ENCODE measurements at regions not wholly inside any gene's neighbourhood (a gene's known extent, or its start where the extent isn't known, plus 50 kb on each side); places are given as distances from the start of the nearest gene placed in this dataset.

DNA sequence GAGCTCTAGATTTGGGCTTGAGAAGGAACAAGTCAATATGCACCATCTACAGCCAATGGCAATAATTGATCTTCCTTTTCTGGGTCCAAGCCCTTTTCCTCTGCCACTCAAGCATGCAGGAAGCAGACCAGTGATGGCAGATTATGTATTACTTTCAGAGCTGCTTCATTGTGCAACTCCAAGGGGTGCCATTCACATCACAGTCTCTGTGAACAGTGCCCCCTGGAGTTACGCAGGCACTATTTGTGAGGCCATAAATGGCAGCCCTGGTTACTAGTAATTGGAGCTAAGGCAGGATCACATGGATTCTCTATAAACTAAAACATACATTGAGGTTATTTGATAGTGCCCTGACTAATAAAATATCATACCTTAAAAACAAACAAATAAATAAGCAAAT lies 313.4 kb upstream of the SLC7A11 start:
- no peak for DNase-seq

DNA sequence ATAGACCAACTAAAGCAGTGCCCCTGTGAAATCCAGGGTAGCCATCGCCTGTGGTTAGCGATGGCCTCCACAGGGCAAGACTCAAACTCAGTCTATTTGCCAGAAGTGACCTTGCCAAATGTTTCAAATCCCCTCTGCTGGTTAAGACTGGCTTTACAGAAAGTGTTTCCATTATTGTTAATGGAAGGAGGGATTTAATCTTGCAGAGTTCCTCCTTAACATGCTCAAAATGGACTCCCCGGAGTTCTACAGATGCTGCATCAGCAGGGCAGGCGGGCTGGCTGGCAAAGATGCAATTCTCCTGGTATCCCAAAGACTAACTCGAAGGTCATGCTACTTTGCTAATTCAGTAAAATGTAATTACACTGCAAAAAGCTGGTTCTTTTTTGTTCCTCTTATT lies 313.0 kb upstream of the SLC7A11 start:
- no peak for DNase-seq

DNA sequence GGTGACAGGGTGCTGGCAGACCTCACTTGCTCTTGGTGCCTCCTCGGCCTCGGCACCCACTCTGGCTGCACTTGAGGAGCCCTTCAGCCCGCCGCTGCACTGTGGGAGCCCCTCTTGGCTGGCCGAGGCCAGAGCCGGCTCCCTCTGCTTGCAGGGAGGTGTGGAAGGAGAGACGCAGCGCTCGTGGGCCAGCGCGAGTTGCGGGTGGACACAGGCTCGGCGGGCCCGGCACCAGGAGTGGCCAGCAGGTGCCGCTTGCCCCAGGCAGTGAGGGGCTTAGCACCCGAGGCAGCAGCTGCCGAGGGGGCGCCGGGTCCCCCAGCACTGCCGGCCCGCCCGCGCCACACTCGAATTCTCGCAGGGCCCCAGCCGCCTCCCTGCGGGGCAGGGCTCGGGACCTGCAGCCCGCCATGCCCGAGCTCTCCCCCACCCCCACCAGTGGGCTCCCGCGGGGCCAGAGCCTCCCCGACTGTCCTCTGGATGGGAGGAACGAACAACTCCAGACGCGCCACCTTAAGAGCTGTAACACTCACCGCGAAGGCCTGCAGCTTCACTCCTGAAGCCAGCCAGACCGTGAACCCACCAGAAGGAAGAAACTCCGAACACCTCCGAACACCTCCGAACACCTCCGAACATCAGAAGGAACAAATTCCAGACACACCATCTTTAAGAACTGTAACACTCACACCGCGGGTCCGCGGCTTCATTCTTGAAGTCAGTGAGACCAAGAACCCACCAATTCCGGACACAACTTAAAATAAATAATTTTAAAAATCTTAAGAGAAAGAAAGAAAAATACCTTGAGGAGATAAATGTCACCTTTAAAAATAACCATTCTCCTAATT lies 311.1 kb upstream of the SLC7A11 start:
- no peak for DNase-seq

- DNase-seq, result no peak
These were observed 300.1 kb upstream of the SLC7A11 start for GRCh38 chr4:138542191-138542776.

DNA sequence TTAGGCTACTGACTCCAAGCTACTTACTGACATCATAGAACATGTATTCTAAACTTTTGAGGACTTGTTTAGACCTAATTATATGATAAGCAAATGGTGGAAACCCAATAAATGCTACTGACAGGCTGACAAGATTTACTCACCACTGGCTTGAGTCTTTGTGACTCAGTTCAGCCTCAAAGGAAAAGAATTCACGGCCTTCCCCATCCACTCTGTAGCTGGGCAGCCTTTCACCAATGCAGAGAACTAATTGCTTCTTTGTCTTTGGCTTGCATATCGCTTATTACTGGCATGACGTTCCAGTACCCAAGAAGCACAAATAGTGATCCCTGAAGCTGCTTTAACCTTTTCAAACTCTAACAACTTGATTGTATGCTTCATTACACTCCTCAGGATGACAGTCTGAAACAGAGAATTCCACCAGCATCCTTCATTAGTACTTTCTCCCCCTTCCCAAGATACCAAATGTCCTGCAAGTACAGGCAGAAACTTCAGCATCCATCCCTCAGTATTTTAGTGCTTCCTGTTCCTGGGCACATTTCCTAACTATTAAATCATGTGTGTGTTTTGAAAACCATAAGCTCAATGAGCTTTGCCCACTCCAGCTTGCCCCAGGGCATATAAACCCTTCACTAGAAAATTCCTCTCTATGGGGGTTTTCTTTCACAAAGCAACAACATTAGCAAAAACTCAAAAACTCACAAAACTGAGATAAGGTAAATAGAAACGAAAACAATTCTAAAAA lies 298.1 kb upstream of the SLC7A11 start:
- DNase-seq, result peak; percentile 47

DNA sequence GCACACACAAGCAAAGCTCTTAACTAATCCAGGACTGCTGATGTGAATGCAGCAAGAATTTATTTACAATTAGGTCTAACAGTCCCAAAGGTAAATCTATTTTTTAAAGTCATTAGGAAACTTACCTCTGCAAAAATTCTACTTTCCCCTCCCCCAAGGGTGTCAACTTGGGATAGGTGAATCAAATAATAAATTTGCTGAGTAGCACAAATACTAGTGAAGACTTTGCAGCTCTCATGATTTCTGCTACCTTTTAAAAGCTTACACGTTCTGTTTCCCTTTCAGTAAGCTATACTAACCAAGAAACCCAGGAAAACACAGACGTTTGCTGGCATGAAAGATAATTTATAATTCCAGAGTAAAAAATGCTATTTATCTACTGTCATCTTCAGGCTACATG lies 296.6 kb upstream of the SLC7A11 start:
- no peak for DNase-seq

DNA sequence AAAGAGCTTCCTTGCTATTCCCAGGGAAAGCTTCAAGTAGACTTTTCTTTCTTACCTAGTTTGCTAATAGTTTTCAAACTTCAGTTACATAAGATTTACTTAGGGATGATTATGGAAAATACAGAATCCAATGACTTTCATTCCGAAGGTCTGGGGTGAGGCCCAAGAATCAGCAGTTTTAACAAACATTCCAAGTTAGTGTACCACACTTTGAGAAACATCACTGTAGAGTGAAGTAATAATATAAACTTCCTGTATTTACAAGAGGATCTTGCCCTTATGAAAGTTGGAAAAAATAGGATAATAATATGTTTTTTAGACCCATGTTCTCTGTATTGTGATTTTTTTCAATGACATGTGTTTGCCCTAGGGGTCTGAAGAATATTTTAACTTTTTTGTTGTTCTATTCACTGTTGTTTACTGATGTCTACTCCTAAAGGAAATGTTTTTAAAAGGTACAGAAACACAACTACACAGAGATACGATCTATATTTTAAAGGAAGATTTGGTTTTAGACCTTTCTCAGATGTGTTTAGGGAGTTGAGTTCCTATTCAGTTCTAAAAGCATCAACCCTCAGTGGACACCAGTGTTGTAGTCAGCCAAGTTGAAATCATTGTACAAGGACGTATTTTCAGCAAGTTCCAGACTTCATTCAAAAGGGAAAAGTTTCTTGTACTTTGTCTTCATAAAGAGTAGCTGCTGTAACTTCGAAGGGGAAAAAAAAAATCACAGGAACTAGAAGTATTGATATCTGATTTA lies 295.8 kb upstream of the SLC7A11 start:
- DNase-seq, result no peak

- DNase-seq, result peak; percentile 31
These were observed 293.2 kb upstream of the SLC7A11 start for GRCh38 chr4:138535316-138535715.

DNA sequence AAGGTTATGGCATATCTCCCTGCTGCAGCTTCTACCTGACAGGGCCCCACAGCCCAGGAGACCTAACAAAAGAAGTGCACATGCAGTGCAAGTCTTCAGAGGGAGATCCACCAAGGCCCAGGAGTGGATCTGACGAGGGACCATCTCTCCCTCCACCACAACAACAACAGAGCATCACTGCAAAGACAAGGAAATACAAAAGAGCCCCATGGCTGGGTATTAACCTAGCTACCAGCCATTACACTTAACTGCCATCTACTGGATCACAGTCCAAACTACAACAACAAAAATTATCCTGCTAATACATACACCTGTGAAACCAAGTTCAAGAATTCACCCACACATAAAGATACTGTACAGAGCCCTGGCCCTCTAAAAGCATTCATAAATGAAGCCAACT lies 280.2 kb upstream of the SLC7A11 start:
- no peak for DNase-seq

DNA sequence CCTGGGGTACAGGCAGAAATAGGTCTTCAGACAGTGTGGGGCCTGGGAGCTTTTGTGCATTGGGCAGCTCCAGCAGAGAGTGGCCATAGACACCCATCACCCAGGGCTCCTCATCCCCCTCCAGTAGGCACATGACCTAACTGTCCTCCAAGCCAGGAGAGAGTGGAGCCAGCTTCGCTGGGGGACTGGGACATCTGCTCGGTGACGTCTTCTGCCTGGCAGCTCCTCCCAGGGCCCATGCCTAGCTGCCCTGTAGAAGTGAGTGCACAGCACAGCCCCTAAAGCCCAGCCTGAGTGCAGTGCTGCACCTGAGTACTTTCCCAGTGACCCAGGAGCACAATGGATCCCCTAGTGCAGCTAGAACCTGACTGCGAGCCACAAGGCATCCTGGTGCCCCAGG lies 279.7 kb upstream of the SLC7A11 start:
- DNase-seq, result no peak

DNA sequence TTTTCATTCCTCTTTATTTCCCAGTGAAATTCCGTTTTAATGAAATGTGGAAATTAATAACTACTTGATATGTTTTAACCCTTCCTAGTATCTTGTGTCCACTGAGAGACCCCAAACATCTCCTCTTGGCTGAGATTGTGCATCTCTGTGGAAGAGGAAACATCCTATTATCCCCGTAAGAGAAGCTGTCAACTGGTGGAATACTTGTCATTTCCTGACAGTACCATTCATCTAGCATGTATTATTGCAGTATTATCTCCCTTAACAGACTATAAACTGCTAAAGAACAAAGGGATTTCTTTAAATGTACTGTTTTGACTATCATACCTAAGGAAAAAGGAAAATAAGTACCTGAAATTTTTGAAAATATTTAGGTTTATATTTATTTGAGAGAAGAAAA lies 277.3 kb upstream of the SLC7A11 start:
- DNase-seq, result no peak

- no peak for DNase-seq
These were observed 271.4 kb upstream of the SLC7A11 start for GRCh38 chr4:138513535-138513934.

DNA sequence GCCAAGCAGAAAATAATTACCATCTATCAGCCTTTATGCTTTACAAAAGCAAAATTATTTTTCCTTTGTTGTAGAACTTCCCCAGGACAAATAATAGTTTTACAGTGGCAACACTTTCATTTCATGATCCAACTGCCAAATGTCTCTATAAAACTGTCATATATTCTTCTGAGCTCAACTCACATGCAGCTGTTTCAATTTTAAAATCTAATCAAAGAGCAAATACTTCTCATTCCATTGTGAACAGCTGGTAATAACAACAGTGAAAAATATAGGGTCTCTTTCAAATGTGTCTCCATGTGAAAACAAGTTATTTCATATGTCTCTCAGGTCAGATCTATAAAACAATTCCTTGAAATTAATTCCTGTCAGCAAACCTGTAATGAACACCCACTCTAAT lies 270.6 kb upstream of the SLC7A11 start:
- DNase-seq, result no peak

GRCh38 chr4:138510053-138510452 lies 267.9 kb upstream of the SLC7A11 start:
- peak; percentile 20 for DNase-seq

DNA sequence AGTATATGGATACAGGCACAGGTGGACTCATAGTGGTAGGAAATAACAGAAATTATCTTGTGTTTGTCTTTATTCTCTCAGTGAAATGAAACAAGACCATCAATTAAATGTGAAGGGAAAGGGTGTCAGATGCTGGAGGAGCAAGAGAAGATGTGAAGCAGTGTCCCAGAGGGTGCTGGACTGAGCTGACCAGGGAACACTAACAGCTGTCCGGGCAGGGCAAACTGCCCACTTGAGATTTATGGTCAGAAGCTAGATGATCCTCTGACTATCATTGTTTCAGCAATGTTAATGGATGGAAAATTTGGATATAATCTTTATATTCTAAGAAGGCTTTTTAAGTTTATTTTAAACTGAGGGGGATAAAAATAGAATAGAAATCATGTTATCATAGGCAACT lies 267.2 kb upstream of the SLC7A11 start:
- no peak for DNase-seq

GRCh38 chr4:138507522-138507921 lies 265.4 kb upstream of the SLC7A11 start:
- peak; percentile 36 for DNase-seq

GRCh38 chr4:138501614-138502013 lies 259.5 kb upstream of the SLC7A11 start:
- DNase-seq, result no peak

DNA sequence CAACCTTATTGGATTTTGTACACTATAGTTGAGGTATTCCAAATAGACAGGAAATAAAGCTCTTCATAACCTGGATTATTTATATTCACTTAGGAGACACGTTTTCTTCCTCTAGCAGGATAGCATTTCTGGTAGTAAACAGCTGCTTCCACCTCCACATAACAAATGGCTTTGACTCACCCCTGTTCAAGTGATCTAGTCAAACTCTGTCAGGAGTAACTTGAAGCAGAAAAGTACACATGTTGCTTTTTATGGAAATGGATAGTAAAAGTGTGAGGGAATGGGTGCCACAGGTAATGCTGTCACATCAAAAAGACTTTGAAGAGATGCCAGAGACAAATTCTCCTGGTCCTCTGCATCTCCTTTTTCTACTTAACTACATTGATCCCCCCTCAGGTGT lies 258.7 kb upstream of the SLC7A11 start:
- no peak for DNase-seq

DNA sequence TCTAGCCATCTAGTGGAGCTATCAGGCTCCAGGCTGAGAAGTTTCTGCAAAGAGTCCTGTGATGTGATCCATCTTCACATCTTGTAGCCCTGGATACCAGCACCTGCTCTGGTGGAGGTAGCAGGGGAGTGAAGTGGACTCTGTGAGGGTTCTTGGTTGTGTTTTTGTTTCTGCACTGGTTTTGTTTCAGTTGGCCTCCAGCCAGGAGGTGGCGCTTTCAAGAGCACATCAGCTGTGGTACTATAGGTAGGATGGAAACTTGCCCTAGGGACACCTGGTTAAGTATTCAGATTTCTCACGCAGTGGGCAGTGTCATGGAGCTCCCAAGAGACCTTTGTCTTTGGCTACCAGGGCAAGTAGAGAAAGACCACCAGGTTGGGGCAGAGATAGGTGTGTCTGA lies 257.5 kb upstream of the SLC7A11 start:
- DNase-seq, result no peak

DNA sequence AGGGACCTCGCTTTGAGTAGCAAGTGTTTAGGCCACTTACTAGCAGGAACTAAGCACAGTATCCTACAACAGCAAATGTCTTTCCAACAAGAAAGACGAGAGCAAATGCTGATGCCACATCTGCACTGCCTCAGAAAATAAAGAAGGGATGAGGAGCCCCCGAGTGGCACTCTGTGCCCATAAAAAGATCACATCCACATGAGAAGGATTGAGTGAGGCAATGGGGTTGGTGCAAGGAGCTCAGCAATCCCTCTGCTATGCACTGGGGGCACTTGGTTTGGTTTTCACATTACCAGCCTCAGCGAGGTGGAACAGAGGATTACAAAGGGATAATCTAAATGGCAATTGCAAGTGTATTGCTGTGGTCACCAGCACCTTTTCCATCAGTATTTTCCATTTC lies 252.8 kb upstream of the SLC7A11 start:
- DNase-seq, result peak; percentile 54

GRCh38 chr4:138494116-138494515 lies 252.0 kb upstream of the SLC7A11 start:
- DNase-seq, result no peak

- no peak for DNase-seq
These were observed 250.0 kb upstream of the SLC7A11 start for GRCh38 chr4:138492176-138492575.

GRCh38 chr4:138488533-138488932 lies 246.4 kb upstream of the SLC7A11 start:
- no peak for DNase-seq
